HG03571 (cell line): ENCODE measurements at regions not wholly inside any gene's neighbourhood (a gene's known extent, or its start where the extent isn't known, plus 50 kb on each side); places are given as distances from the start of the nearest gene placed in this dataset.
"Not testable (repeated sequence)": the region's sequence is repeated elsewhere in the genome, so short reads cannot be mapped to it uniquely, and the experiment has no call there.

Experiments
- ATAC-seq: cut with Tn5 transposase; IDR thresholded peaks from one replicate; pipeline ENCODE4 v1.9.1; 2021; ENCODE audit not compliant: unreplicated experiment

- ATAC-seq, result peak; percentile 76
Measured at GRCh38 chr4:42282081-42282901, 115.0 kb upstream of the SHISA3 start.

- ATAC-seq, result no peak
Measured at GRCh38 chr4:42284030-42284429, 113.3 kb upstream of the SHISA3 start.

DNA sequence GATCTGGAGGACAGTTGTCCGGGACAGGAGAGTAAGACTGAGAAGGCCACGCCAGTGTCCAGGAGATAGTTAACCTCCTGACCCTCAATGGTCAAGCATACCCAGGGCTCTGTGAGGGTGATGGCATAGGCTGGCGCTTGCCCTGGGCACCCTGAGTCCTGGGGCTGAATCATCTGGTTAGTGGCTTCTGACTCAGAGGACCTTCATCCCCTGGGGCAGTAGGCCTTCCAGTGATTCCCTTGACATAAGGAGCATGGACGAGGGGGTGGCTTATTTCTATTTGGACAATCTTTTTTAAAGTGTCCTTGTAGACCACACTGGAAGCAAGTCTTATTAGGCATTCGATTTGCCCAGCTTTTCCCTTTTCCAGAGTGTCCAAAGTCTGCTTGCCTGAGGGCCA, 108.4 kb upstream of the SHISA3 start:
- ATAC-seq, result not testable (repeated sequence)

GRCh38 chr4:42292192-42292591, 105.1 kb upstream of the SHISA3 start:
- ATAC-seq, result not testable (repeated sequence)

DNA sequence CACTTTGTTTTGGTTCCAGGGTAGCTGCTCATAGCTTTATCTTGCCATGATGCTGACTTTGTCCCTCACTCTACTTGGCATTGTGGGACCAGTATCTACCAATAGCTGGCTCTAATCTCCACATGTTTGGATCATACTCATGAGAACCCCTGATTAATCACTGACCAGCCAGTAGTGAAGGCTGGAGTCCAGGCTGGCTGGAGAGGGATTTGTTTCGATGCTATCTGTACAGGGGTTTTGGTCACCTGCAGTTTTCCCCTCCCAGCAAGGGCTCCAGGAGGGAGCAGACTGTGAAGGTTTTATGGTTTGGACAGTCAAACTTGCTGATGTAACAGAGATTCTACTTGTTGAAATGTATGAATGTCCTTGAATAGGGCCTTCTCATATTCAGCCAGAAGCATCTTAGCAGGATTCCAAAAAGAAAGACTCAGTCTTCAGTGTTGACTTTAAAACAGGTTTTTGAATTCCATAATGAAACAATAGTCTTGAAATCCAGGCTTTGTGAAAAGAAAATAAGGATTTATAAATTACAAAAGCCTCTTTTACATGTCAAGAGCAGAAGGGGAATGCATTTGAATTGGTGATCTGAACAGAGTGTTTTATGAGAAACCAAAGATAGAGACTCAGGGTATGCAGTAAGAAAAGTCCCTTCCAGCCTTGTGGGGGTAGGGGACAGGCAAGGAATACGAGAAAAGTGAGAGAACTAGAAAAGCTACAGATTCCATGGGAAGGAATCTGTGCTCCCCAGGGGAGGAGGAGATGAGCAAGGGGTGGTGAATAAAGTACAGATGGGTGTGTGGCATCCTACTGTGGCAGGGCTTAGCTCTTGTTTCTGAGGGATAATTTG, 103.1 kb upstream of the SHISA3 start:
- ATAC-seq, result no peak

- ATAC-seq, result no peak
Measured at GRCh38 chr4:42296196-42296595, 101.1 kb upstream of the SHISA3 start.

DNA sequence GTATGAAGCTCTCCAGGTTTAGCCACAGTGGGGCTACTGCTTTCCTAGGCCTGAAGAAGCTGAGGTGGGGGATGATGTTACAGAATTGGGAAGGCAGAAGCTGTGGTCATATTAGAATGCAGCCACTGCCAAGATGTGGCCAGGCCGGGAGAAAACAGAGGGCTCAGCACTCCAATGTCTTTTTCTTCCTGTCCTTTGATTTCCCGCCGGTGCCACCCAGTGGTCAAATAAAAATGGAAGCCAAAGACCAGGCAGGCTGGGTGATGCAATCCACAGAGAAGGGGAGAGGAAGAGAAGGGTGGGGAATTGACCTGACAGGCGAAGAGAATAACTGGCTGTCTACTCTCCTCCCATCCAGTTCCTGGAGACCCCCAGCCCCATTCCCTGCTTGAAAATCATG, 94.9 kb upstream of the SHISA3 start:
- ATAC-seq, result no peak

DNA sequence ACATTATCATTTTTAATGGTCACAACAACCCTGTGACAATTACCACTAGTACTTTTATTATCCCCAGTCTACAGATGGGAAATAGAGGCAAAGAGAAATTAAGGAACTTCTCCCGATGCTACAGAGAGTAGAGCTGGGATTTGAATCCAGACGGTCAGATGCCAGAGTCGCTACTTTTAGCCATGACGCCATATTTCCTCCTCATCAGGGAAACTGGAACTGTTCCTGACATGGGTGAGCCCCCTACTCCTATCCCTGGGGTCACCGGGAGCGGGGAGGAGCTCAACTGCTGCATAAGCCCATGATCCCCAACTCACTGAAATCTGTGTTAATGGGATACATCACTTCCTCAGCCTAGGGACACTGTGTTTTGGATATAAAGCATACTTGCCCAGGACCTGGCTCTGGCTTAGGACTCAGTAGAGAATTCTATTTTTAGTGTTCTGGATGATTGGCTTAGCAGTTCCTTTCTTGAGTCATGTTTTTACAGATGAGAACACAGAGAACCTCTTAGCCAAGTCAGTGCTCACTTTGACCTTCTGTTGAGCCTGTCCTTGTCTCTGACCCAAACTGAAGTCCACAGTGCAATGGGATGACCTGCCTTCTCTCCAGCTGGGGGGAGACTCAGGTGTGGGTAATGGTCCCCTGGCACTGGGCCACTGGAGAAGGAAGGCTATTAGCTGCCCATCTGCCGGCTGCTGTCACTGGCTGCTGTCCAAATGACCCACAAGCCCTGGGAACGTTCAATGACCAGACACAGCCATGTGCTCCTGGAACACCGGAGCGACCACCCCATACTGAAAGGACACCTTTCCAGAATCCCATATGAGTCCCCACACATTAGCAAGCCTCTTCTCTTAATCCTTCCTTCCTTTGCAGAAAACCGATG, 90.8 kb upstream of the SHISA3 start:
- no peak for ATAC-seq

DNA sequence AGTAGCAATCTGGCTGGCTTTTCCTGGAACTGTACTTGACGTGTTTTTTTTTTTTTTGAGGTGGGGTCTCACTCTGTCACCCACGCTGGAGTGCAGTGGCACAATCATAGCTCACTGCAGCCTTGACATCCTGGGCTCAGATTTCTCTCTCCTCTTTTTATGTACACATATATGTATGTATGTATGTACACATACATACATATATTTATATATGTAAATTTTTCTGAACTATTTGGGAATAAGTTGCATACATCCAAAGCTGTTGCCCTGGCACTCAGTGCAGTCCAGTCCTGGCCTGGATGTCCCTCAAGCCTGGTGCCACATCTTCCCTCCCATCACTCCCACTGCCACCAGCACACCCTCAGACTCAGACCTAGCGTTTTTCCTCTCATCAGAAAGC, 89.0 kb upstream of the SHISA3 start:
- no peak for ATAC-seq

- no peak for ATAC-seq
Measured at GRCh38 chr4:42309361-42310260, 87.7 kb upstream of the SHISA3 start.

GRCh38 chr4:42310358-42310757, 86.9 kb upstream of the SHISA3 start:
- no peak for ATAC-seq

- no peak for ATAC-seq
Measured at GRCh38 chr4:42310806-42311205, 86.5 kb upstream of the SHISA3 start.

DNA sequence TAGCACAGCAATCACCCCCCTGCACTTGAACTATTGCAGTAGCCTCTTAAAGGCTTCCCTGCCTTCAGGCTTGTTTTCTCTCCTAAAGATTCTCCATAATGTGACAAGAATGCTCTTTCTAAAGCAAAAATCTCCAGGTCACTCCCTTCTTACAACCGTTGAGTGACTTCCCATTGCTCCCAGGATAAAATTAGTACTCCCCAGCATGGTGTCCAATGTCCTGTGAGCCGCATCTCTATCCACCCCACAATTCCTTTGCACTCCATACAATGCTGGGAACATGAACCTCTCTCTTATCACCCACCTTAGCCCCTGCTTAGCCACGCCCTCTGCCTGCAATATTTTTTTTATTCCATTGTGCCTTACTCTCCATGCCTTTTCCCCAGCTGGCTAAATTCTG, 85.7 kb upstream of the SHISA3 start:
- ATAC-seq, result no peak

DNA sequence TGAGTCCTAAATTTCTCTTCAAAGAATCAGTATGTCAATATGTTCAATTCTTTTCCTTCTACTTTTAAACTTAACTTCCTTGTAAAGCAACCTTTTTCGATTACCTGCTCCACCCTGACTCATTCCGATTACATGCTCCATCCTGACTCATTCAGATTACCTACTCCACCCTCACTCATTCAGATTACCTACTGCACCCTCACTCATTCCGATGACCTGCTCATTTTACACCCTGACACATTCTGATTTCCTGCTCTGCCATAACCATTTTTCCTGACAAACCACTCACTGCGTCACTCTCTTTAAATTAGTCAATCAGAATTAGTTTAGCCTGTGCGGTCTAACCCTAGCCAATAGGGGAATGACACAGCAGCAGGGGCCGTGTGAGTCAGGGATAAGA, 83.9 kb upstream of the SHISA3 start:
- ATAC-seq, result not testable (repeated sequence)

DNA sequence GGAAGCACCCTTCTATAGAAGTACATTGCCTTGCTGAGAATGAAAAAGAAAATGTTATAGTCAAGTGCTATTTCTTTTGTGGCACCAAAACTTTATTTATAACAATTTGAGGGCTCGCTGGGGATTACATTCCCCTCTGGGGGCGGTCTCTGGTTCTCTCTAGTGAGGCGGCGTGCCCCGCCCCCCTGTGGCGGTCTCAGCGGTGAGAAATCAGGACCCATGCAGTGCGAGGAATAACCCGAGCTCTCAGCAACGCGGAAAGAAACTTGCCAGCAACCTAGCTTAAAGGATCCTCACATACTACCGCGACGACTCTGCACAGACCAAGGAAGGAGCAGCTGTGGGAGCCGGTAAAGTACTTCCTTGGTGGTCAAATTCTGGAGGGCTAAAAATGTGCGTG, 83.4 kb upstream of the SHISA3 start:
- ATAC-seq, result no peak

- ATAC-seq, result no peak
Measured at GRCh38 chr4:42315231-42315630, 82.1 kb upstream of the SHISA3 start.

GRCh38 chr4:42320822-42321388, 76.4 kb upstream of the SHISA3 start:
- ATAC-seq, result peak; percentile 90

DNA sequence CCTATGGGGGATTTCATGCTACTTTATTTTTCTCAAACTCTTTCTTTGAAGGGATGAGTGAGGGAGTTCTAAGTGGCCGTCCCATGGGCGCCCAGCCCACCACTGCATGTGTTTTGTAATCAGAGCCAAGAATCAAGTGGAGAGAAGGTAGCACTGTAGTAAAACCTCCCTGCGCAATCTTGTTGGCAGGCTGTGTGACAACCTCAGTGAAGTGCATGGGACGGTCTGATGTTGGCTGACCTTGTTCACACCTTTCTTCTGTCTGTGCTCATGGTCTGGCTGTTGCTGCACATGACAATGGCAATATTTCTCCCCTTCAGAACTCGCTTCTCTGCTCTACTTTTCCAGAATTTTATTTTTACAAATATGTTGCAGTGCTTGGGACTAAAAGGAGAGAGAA, 71.2 kb upstream of the SHISA3 start:
- no peak for ATAC-seq

DNA sequence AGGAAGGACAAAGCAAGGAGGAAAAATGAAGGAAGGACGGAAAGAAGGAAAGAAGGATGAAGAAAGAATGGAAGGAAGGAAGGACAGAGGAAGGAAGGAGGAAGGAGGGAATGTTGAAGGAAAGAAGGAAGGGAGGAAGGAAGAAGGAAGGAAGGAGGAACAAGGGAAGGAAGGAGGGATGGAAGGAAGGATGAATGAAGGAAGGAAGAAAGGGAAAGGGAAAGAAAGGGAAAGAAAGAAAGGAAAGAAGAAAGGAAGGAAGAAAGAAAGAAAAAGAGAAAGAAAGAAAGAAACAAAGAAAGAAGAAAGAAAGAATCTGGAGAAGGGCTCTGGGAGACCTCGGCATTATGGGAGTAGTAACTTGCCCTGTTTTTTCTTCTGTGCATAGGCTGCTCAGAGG, 70.8 kb upstream of the SHISA3 start:
- ATAC-seq, result no peak

- no peak for ATAC-seq
Measured at GRCh38 chr4:42327323-42327722, 70.0 kb upstream of the SHISA3 start.
